GM12878 (cell line): ENCODE measurements at regions not wholly inside any gene's neighbourhood (a gene's known extent, or its start where the extent isn't known, plus 50 kb on each side); places are given as distances from the start of the nearest gene placed in this dataset.

Experiments used
- ATAC-seq: fragments of 200-7000 bp; cut with Tn5 transposase; 3 replicates; pipeline ENCODE4 v1.9.1; 2020; ENCODE audit warnings: mild to moderate bottlenecking, moderate library complexity
- BruUV-seq: library from RNA; stranded (reverse); fragments of 400-500 nt; replicated peaks from 2 replicates; lab custom pipeline; 2021; lab: Mats Ljungman, UMichigan
- CTCF ChIA-PET: fragments of 300-600 bp; sonication (Branson Sonifier 250); formaldehyde crosslinking; extraction: SDS; loops from one replicate; lab custom pipeline; 2021; ENCODE audit warnings: inconsistent platforms; lab: Yijun Ruan, JAX
- POLR2A ChIA-PET: fragments of 350-600 bp; formaldehyde crosslinking; extraction: SDS; loops from one replicate; lab custom pipeline; 2021; ENCODE audit warnings: inconsistent platforms; lab: Charles Lee
- RAD21 ChIA-PET: fragments of 300-600 bp; sonication (Branson Sonifier 250); formaldehyde crosslinking; loops from one replicate; lab custom pipeline; 2023; ENCODE audit warnings: antibody characterized with exemption; ENCODE audit not compliant: unreplicated experiment; lab: Charles Lee
- SMC1A ChIA-PET: fragments of 300-600 bp; sonication (Branson Sonifier 250); formaldehyde crosslinking; loops from one replicate; lab custom pipeline; 2023; ENCODE audit not compliant: unreplicated experiment, uncharacterized antibody; lab: Charles Lee
- DNase-seq: peaks from one replicate; pipeline ENCODE4 v3.0.0-alpha.2; 2011; ENCODE audit warnings: low read depth, low spot score
- FAIRE-seq: peaks from 3 replicates; lab custom pipeline; 2011; peaks lifted over from hg19 to GRCh38; lab: Jason Lieb, UNC
- H2AFZ ChIP-seq: 2 replicates; pipeline ENCODE4 v1.6.0; 2011; ENCODE audit warnings: low read depth, low read length, control low read depth; ENCODE audit not compliant: control insufficient read depth
- H3K27ac ChIP-seq: 2 replicates; pipeline ENCODE4 v1.5.1; 2011; ENCODE audit warnings: control low read depth; ENCODE audit not compliant: control insufficient read depth, insufficient read depth
- H3K27me3 ChIP-seq, 2 experiments: replicated peaks in 1 of 2; 2 replicates each; pipeline versions ENCODE4 v1.6.0 to v1.6.1; 2011; ENCODE audit warnings: low read length in 1 of 2; ENCODE audit not compliant: control insufficient read depth in 2 of 2, insufficient read depth in 2 of 2
- H3K36me3 ChIP-seq, 2 experiments: 2 replicates each; pipeline ENCODE4 v1.5.1; 2011; ENCODE audit warnings: low read length in 1 of 2; ENCODE audit not compliant: control insufficient read depth in 2 of 2, insufficient read depth in 2 of 2
- H3K4me1 ChIP-seq: 2 replicates; pipeline ENCODE4 v1.6.1; 2011; ENCODE audit warnings: mild to moderate bottlenecking, low read length, moderate library complexity, mixed read lengths; ENCODE audit not compliant: control insufficient read depth, insufficient read depth
- H3K4me2 ChIP-seq: 2 replicates; pipeline ENCODE4 v1.6.0; 2011; ENCODE audit warnings: control low read depth; ENCODE audit not compliant: control insufficient read depth, insufficient read depth
- H3K4me3 ChIP-seq: fragments of 200-600 bp; sonication (generic); 2 replicates; pipeline ENCODE4 v1.5.1; 2016
- H3K79me2 ChIP-seq: 2 replicates; pipeline ENCODE4 v1.6.0; 2011; ENCODE audit warnings: low read length; ENCODE audit not compliant: control insufficient read depth, insufficient read depth
- H3K9ac ChIP-seq: 2 replicates; pipeline ENCODE4 v1.8.0; 2011; ENCODE audit warnings: low read length, control low read depth, mixed read lengths; ENCODE audit not compliant: control insufficient read depth, insufficient read depth
- H3K9me3 ChIP-seq: replicated peaks from 3 replicates; pipeline ENCODE4 v1.5.1; 2011; ENCODE audit warnings: mild to moderate bottlenecking, low read length; ENCODE audit not compliant: control insufficient read depth, insufficient read depth
- H4K20me1 ChIP-seq: 2 replicates; pipeline ENCODE4 v1.6.0; 2011; ENCODE audit not compliant: control insufficient read depth, insufficient read depth
- BCLAF1 ChIP-seq: fragments of 450-650 bp; IDR thresholded peaks from 2 replicates; pipeline ENCODE4 v1.6.1; 2017; ENCODE audit warnings: antibody characterized with exemption, mild to moderate bottlenecking, moderate library complexity
- BHLHE40 ChIP-seq, 2 experiments: fragments of 450-650 bp in 1 of 2; IDR thresholded peaks; 2 replicates each; pipeline ENCODE4 v1.6.1; 2011 to 2017; ENCODE audit warnings: low read depth in 2 of 2, borderline replicate concordance in 1 of 2, improper control_type of control experiment in 1 of 2, low read length in 1 of 2, mild to moderate bottlenecking in 1 of 2
- CHD2 ChIP-seq: IDR thresholded peaks from 2 replicates; pipeline ENCODE4 v1.6.1; 2011; ENCODE audit warnings: low read depth, low read length, improper control_type of control experiment, borderline replicate concordance
- RELB ChIP-seq: fragments of 450-650 bp; IDR thresholded peaks from 2 replicates; pipeline ENCODE4 v1.6.1; 2017; ENCODE audit warnings: low read depth, mild to moderate bottlenecking, moderate library complexity
- TAF1 ChIP-seq: IDR thresholded peaks from 2 replicates; pipeline ENCODE4 v1.6.1; 2011; ENCODE audit warnings: mild to moderate bottlenecking, low read depth, low read length, borderline replicate concordance
- TARDBP ChIP-seq: IDR thresholded peaks from 2 replicates; pipeline ENCODE4 v1.6.1; 2016; ENCODE audit warnings: borderline replicate concordance
- ZNF24 ChIP-seq: fragments of 450-650 bp; IDR thresholded peaks from 2 replicates; pipeline ENCODE4 v1.6.1; 2017; ENCODE audit warnings: antibody characterized with exemption, mild to moderate bottlenecking
- ZSCAN29 ChIP-seq: fragments of 450-650 bp; IDR thresholded peaks from 2 replicates; pipeline ENCODE4 v1.6.1; 2017; ENCODE audit warnings: mild to moderate bottlenecking, moderate library complexity
- WGBS: methylation state at CpG from one replicate; pipeline ENCODE4 v1.1.6; 2016; ENCODE audit warnings: low lambda C conversion rate; ENCODE audit not compliant: insufficient replicate concordance, insufficient coverage; ENCODE audit errors: missing lambda C conversion rate; 5-methylcytosine and 5-hydroxymethylcytosine counted together
- in situ Hi-C: fragments of 300-500 bp; cut with MboI; formaldehyde crosslinking; loops from 9 replicates; pipeline ENCODE4 v1.14.3; 2018; ENCODE audit warnings: mixed read lengths
- intact Hi-C: fragments of 100-400 bp; cut with micrococcal nuclease; formaldehyde crosslinking; loops from one replicate; pipeline ENCODE4 v1.14.2; 2022; ENCODE audit not compliant: unreplicated experiment

DNA sequence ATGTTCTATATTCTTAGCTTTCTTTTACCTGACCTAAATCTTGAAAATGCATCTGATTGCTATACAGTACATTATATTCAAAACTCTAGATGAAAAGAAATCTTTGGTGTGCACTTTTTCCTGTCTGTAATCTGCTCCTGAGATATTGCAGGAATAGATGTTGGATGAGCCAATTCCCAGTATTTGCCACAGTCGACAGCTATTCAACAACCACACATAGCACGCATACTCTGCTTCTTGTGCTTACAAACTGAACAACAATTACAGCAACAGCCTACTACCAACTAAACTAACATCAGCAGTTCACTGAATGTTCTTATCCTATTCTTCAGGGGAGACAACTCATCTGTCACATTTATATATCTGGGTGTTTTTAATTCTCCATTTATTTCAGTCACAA lies 573.9 kb upstream of the GRID2 start:
- H4K20me1 ChIP-seq: no peaks in the 10 kb centered on the region
- ChIA-PET CTCF (no interaction called here), POLR2A (no interaction called here), SMC1A (no interaction called here), RAD21 (no interaction called here)
- H3K4me3 ChIP-seq: no peak overlapping the region
- no peak overlapping the region for H2AFZ ChIP-seq
- DNase-seq: no peak
- H3K79me2 ChIP-seq: no peaks in the 10 kb centered on the region
- whole genome bisulfite sequencing: 19% methylated on average over 2 of the region's 2 CpGs
- no peak for ATAC-seq
- no peaks in the 10 kb centered on the region for H3K36me3 ChIP-seq
- H3K27ac ChIP-seq: no peak overlapping the region
- no peak overlapping the region for H3K4me2 ChIP-seq
- FAIRE-seq: no peak
- no peak for TF ChIP-seq BHLHE40 (IDR thresholded peaks at IDR 0.05; ENCODE audit: borderline replicate concordance in 1 of 2, low read depth in 2 of 2, low read length in 1 of 2)
- TF ChIP-seq RELB: no peak
- TF ChIP-seq TARDBP: no peak
- TF ChIP-seq ZNF24: no peak
- TF ChIP-seq BCLAF1: no peak
- TF ChIP-seq ZSCAN29: no peak
- no peak for TF ChIP-seq CHD2
- no peak for TF ChIP-seq TAF1
- in situ Hi-C loops: no loop called here
- no peaks in the 10 kb centered on the region for H3K27me3 ChIP-seq
- H3K4me1 ChIP-seq: no peaks in the 10 kb centered on the region
- intact Hi-C loops: no loop called here
- no peak overlapping the region for H3K9ac ChIP-seq
- no peaks in the 10 kb centered on the region for H3K9me3 ChIP-seq
- no TSS peak for BruUV-seq
